Fibroblast of lung (primary cell): ENCODE measurements at regions not wholly inside any gene's neighbourhood (a gene's known extent, or its start where the extent isn't known, plus 50 kb on each side); places are given as distances from the start of the nearest gene placed in this dataset.

ENCODE experiments used
- DNase-seq, 2 donors: peaks; one replicate each; pipeline versions ENCODE4 v3.0.0 to v3.0.0-alpha.2; 2010; ENCODE audit warnings: low read depth in 2 of 2
- H2AFZ ChIP-seq: 2 replicates; pipeline ENCODE4 v1.5.1; 2012; ENCODE audit warnings: low read length, control low read depth, inconsistent platforms
- H3K27ac ChIP-seq: 2 replicates; pipeline ENCODE4 v1.5.1; 2011; ENCODE audit warnings: low read length, control low read depth; ENCODE audit not compliant: insufficient read depth
- H3K27me3 ChIP-seq: 2 replicates; pipeline ENCODE4 v1.5.1; 2011; ENCODE audit warnings: mild to moderate bottlenecking, low read length; ENCODE audit not compliant: control insufficient read depth, insufficient read depth
- H3K36me3 ChIP-seq: 2 replicates; pipeline ENCODE4 v1.5.1; 2011; ENCODE audit warnings: low read length; ENCODE audit not compliant: control insufficient read depth, insufficient read depth
- H3K4me1 ChIP-seq: 2 replicates; pipeline ENCODE4 v1.5.1; 2011; ENCODE audit warnings: low read length; ENCODE audit not compliant: control insufficient read depth, insufficient read depth; ENCODE audit errors: extremely low read depth
- H3K4me2 ChIP-seq: 2 replicates; pipeline ENCODE4 v1.5.1; 2011; ENCODE audit warnings: low read length, control low read depth; ENCODE audit not compliant: insufficient read depth; ENCODE audit errors: extremely low read depth
- H3K4me3 ChIP-seq, 4 experiments: fragments of 200-600 bp in 1 of 4; sonication (generic) in 1 of 4; replicated peaks in 1 of 4; 2 replicates each; pipeline ENCODE4 v1.5.1; 2011 to 2016; ENCODE audit warnings: low read length in 4 of 4, low read depth in 3 of 4, mild to moderate bottlenecking in 3 of 4, control low read depth in 2 of 4, inconsistent platforms in 1 of 4, mixed read lengths in 1 of 4; ENCODE audit not compliant: insufficient read depth in 1 of 4; ENCODE audit errors: control extremely low read depth in 1 of 4
- H3K79me2 ChIP-seq: 2 replicates; pipeline ENCODE4 v1.5.1; 2012; ENCODE audit warnings: mild to moderate bottlenecking, low read length, inconsistent platforms; ENCODE audit not compliant: control insufficient read depth, insufficient read depth
- H3K9ac ChIP-seq: 2 replicates; pipeline ENCODE4 v1.5.1; 2011; ENCODE audit warnings: mild to moderate bottlenecking, low read length, control low read depth; ENCODE audit not compliant: insufficient read depth
- H3K9me3 ChIP-seq: 2 replicates; pipeline ENCODE4 v1.5.1; 2012; ENCODE audit warnings: low read depth, low read length; ENCODE audit not compliant: control insufficient read depth, insufficient read depth
- H4K20me1 ChIP-seq: 2 replicates; pipeline ENCODE4 v1.5.1; 2011; ENCODE audit warnings: low read length; ENCODE audit not compliant: control insufficient read depth, insufficient read depth; ENCODE audit errors: extremely low read depth
- EZH2 ChIP-seq: IDR thresholded peaks from 2 replicates; pipeline ENCODE4 v1.5.1; 2012; ENCODE audit warnings: low read length, control low read depth, mild to moderate bottlenecking; ENCODE audit errors: missing control alignments
- TF ChIP-seq, protein P1 (sequence below), 2 donors: IDR thresholded peaks in 1 of 2; conservative IDR thresholded peaks in 1 of 2; 1 replicate in 1 of 2; 2 replicates in 1 of 2; pipeline ENCODE4 v1.5.1; 2011 to 2012; ENCODE audit warnings: low read length in 2 of 2, control low read depth in 1 of 2, inconsistent platforms in 1 of 2, low read depth in 1 of 2, mild to moderate bottlenecking in 1 of 2

DNA sequence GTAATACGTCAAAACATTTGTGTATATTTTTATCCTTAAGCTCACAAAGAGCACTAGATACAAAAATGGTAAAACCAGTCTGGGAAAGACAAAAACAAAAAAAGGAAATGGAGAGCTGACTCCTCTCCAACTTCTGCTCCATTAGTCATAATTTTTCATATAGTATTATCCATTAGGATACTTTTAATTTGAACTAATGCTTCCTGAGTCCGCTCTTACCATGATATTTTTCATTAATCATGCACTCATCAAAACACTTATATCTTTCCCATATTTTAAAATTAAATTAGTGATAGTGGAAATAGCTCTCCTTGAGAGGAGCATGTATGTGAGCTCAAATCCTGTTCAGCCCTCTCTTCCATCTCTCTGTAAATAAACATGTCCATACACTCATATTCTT lies 1093.0 kb upstream of the MIR17HG start:
- H3K9me3 ChIP-seq, result no peaks in the 10 kb centered on the region
- no peaks in the 10 kb centered on the region for H3K79me2 ChIP-seq
- no peaks in the 10 kb centered on the region for H3K27me3 ChIP-seq
- no peaks in the 10 kb centered on the region for H3K36me3 ChIP-seq
- no peaks in the 10 kb centered on the region for H4K20me1 ChIP-seq
- H3K4me3 ChIP-seq, result no peak overlapping the region
- H2AFZ ChIP-seq, result no peak overlapping the region
- H3K9ac ChIP-seq, result no peak overlapping the region
- H3K4me1 ChIP-seq, result no peaks in the 10 kb centered on the region
- no peak overlapping the region for H3K27ac ChIP-seq
- DNase-seq, result no peak
- TF ChIP-seq EZH2, result no peak
- TF ChIP-seq, protein P1, sequence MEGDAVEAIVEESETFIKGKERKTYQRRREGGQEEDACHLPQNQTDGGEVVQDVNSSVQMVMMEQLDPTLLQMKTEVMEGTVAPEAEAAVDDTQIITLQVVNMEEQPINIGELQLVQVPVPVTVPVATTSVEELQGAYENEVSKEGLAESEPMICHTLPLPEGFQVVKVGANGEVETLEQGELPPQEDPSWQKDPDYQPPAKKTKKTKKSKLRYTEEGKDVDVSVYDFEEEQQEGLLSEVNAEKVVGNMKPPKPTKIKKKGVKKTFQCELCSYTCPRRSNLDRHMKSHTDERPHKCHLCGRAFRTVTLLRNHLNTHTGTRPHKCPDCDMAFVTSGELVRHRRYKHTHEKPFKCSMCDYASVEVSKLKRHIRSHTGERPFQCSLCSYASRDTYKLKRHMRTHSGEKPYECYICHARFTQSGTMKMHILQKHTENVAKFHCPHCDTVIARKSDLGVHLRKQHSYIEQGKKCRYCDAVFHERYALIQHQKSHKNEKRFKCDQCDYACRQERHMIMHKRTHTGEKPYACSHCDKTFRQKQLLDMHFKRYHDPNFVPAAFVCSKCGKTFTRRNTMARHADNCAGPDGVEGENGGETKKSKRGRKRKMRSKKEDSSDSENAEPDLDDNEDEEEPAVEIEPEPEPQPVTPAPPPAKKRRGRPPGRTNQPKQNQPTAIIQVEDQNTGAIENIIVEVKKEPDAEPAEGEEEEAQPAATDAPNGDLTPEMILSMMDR (conservative IDR thresholded peaks at IDR 0.05 in 1 of 2, IDR thresholded peaks at IDR 0.05 in 1 of 2; ENCODE audit: low read depth in 1 of 2, low read length in 2 of 2), result no peak
- no peak overlapping the region for H3K4me2 ChIP-seq

DNA sequence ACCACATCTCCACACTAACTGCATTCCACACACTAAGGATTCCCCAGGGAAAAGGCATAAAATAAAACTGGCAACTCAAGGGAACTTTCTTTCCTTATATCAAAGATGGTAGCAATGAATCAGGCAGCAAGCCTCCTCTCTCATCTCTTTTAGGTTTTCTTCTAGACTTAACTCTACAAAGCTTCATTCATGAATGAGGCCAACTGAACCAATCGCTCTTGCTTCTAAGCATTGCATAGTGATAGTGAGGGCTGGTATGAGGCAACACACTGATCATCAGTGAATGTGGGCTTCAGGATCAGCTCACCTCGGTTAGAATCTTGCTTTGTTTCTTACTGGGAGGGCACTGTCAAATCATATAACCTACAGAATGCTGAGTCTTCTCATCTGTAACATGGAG lies 1090.7 kb upstream of the MIR17HG start:
- Histone ChIP-seq H3K9ac (no peak overlapping the region), H3K27me3 (no peaks in the 10 kb centered on the region), H3K79me2 (no peaks in the 10 kb centered on the region), H3K4me3 (no peak overlapping the region), H3K36me3 (no peaks in the 10 kb centered on the region), H3K4me2 (no peak overlapping the region), H3K9me3 (no peaks in the 10 kb centered on the region), H2AFZ (no peak overlapping the region), H4K20me1 (no peaks in the 10 kb centered on the region), H3K4me1 (no peaks in the 10 kb centered on the region), H3K27ac (no peak overlapping the region)
- DNase-seq, result no peak
- TF ChIP-seq, protein P1 (conservative IDR thresholded peaks at IDR 0.05 in 1 of 2, IDR thresholded peaks at IDR 0.05 in 1 of 2; ENCODE audit: low read depth in 1 of 2, low read length in 2 of 2), result no peak
- no peak for TF ChIP-seq EZH2

GRCh38 chr13:90258129-90258528 lies 1089.4 kb upstream of the MIR17HG start:
- no peak for DNase-seq
- Histone ChIP-seq H3K4me1 (no peaks in the 10 kb centered on the region), H3K9me3 (no peaks in the 10 kb centered on the region), H4K20me1 (no peaks in the 10 kb centered on the region), H3K9ac (no peak overlapping the region), H3K79me2 (no peaks in the 10 kb centered on the region), H3K27me3 (no peaks in the 10 kb centered on the region), H2AFZ (no peak overlapping the region), H3K4me2 (no peak overlapping the region), H3K27ac (no peak overlapping the region), H3K4me3 (no peak overlapping the region), H3K36me3 (no peaks in the 10 kb centered on the region)
- TF ChIP-seq, protein P1 (conservative IDR thresholded peaks at IDR 0.05 in 1 of 2, IDR thresholded peaks at IDR 0.05 in 1 of 2; ENCODE audit: low read depth in 1 of 2, low read length in 2 of 2), result no peak
- TF ChIP-seq EZH2, result no peak
